ENCODE measurements at regions not wholly inside any gene's neighbourhood (a gene's known extent, or its start where the extent isn't known, plus 50 kb on each side); places are given as distances from the start of the nearest gene placed in this dataset.

DNA sequence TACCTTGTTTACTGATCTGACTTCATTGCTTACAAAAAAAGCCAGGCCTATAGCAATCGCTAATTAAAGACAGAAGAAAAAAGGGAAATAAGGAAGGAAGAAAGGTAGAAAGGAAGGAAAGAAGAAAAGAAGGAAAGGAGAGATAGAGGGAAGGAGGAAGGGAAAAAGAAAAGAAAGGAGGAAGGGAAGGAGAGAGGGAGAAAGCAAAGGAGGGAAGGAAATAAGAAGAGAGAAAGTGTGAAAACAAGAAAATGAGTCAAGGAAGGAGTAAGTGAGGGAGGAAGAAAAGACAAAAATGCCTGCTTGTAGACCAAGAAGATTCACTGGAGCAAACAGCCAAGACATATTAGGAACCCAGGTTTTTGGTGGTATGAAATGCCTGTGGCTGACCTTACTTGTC, 57.0 kb upstream of the MAGEB16 start:
- TF ChIP-seq, protein P1, sequence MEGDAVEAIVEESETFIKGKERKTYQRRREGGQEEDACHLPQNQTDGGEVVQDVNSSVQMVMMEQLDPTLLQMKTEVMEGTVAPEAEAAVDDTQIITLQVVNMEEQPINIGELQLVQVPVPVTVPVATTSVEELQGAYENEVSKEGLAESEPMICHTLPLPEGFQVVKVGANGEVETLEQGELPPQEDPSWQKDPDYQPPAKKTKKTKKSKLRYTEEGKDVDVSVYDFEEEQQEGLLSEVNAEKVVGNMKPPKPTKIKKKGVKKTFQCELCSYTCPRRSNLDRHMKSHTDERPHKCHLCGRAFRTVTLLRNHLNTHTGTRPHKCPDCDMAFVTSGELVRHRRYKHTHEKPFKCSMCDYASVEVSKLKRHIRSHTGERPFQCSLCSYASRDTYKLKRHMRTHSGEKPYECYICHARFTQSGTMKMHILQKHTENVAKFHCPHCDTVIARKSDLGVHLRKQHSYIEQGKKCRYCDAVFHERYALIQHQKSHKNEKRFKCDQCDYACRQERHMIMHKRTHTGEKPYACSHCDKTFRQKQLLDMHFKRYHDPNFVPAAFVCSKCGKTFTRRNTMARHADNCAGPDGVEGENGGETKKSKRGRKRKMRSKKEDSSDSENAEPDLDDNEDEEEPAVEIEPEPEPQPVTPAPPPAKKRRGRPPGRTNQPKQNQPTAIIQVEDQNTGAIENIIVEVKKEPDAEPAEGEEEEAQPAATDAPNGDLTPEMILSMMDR (IDR thresholded peaks at IDR 0.05; ENCODE audit: low read depth, low read length) = no peak
- no peak for TF ChIP-seq EZH2phosphoT487 (IDR thresholded peaks at IDR 0.05; ENCODE audit: low read depth)

Data from OCI-LY3 (cell line).